OCI-LY3 (cell line): ENCODE measurements at regions not wholly inside any gene's neighbourhood (a gene's known extent, or its start where the extent isn't known, plus 50 kb on each side); places are given as distances from the start of the nearest gene placed in this dataset.

Source experiments
- EZH2phosphoT487 ChIP-seq: fragments of 200-600 bp; shearing (Covaris generic); IDR thresholded peaks from 2 replicates; pipeline ENCODE4 v1.6.1; 2018; ENCODE audit warnings: antibody characterized with exemption, mixed run types, low read depth
- TF ChIP-seq, protein P1 (sequence below): fragments of 200-600, 300-600 bp; sonication (generic); IDR thresholded peaks from 2 replicates; pipeline ENCODE4 v1.5.1; 2014; ENCODE audit warnings: antibody characterized with exemption, low read length, low read depth

DNA sequence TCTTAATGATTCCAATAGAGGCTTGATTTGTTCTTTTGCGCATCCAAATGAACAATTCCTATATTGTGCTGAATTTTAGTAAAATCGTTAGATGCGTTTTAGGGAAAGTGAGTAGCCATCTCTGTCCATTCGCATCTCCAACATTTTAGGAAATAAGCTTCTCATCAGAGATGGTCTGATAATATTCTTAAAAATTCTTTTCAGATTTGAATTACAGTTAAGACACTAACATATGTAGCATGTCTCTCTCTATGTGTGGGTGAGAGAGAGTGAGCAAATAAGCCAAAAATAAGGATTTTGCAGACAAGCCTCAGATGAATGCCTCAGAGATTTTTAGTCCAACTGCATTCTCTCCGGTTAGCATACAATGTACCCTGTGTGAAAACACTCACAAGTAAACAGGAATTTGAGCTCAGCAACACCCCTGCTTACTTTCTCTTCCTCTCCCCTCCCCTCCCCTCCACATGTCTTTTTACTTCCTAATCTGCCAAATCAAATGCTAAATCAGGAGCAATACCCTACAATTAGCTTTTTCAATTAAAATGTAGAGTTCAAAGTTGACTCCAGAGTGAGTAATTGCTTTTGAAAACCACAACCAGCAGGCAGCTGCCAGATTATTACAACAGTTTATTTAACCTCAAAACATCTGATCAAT is 354.4 kb downstream of the CRPPA start:
- TF ChIP-seq, protein P1, sequence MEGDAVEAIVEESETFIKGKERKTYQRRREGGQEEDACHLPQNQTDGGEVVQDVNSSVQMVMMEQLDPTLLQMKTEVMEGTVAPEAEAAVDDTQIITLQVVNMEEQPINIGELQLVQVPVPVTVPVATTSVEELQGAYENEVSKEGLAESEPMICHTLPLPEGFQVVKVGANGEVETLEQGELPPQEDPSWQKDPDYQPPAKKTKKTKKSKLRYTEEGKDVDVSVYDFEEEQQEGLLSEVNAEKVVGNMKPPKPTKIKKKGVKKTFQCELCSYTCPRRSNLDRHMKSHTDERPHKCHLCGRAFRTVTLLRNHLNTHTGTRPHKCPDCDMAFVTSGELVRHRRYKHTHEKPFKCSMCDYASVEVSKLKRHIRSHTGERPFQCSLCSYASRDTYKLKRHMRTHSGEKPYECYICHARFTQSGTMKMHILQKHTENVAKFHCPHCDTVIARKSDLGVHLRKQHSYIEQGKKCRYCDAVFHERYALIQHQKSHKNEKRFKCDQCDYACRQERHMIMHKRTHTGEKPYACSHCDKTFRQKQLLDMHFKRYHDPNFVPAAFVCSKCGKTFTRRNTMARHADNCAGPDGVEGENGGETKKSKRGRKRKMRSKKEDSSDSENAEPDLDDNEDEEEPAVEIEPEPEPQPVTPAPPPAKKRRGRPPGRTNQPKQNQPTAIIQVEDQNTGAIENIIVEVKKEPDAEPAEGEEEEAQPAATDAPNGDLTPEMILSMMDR = no peak
- no peak for TF ChIP-seq EZH2phosphoT487
